ENCODE measurements at regions not wholly inside any gene's neighbourhood (a gene's known extent, or its start where the extent isn't known, plus 50 kb on each side); places are given as distances from the start of the nearest gene placed in this dataset.

- no peak for TF ChIP-seq POLR2A (IDR thresholded peaks at IDR 0.05)
- no peak for TF ChIP-seq CTCF (IDR thresholded peaks at IDR 0.05)
Measured at GRCh38 chrX:122667667-122668066, 516.4 kb upstream of the GRIA3 start.
